ENCODE measurements at regions not wholly inside any gene's neighbourhood (a gene's known extent, or its start where the extent isn't known, plus 50 kb on each side); places are given as distances from the start of the nearest gene placed in this dataset.

DNA sequence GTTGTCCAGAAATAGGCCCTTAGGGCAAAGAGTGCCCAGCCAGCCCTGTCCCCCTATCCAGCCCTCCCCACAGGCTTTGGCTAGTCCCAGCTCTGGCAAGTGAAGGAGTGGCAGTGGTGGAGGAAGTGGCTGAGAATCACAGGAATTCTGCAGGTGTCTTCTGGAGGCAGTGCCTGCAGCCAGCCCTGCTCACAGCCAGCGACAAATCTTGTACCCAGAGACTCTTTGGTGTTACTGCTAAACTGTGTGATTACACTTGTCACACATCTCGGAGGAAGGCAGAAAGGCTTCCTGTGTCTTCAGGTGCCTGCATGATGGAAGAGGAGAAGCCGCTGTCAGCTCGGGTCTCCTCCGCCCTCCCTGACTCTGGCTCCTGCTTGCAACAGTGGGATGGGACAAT, 71.6 kb upstream of the GRIK3 start:
- TF ChIP-seq EZH2 (IDR thresholded peaks at IDR 0.05) (no peak), POLR2AphosphoS5 (IDR thresholded peaks at IDR 0.05; ENCODE audit: borderline replicate concordance, low read depth, low read length) (no peak), FOXP2 (optimal IDR thresholded peaks at IDR 0.05; ENCODE audit: control extremely low read depth, extremely low read length, insufficient read depth) (no peak)
